HCT116 (cell line): ENCODE measurements at regions not wholly inside any gene's neighbourhood (a gene's known extent, or its start where the extent isn't known, plus 50 kb on each side); places are given as distances from the start of the nearest gene placed in this dataset.

Source experiments
- CEBPB ChIP-seq: IDR thresholded peaks from 2 replicates; pipeline ENCODE4 v1.6.1; 2012; ENCODE audit warnings: low read depth
- CTCF ChIP-seq, 3 experiments: fragments of 200-600 bp in 1 of 3; sonication (generic) in 1 of 3; IDR thresholded peaks in 2 of 3; conservative IDR thresholded peaks in 1 of 3; 2 replicates each; pipeline ENCODE4 v1.5.1; 2012 to 2017; ENCODE audit warnings: low read depth in 2 of 3, low read length in 2 of 3, antibody characterized with exemption in 1 of 3, borderline replicate concordance in 1 of 3, control low read depth in 1 of 3, mild to moderate bottlenecking in 1 of 3, mixed read lengths in 1 of 3, mixed run types in 1 of 3, moderate library complexity in 1 of 3; ENCODE audit not compliant: insufficient read depth in 1 of 3
- EGR1 ChIP-seq: IDR thresholded peaks from 2 replicates; pipeline ENCODE4 v1.6.1; 2012; ENCODE audit warnings: low read depth
- ELF1 ChIP-seq: IDR thresholded peaks from 2 replicates; pipeline ENCODE4 v1.6.1; 2012; ENCODE audit warnings: low read depth, borderline replicate concordance
- EZH2 ChIP-seq: fragments of 200-600 bp; sonication (generic); IDR thresholded peaks from 2 replicates; pipeline ENCODE4 v1.6.1; 2017; ENCODE audit warnings: antibody characterized with exemption, mixed run types
- POLR2A ChIP-seq: IDR thresholded peaks from 2 replicates; pipeline ENCODE4 v1.7.0; 2011; ENCODE audit warnings: borderline replicate concordance; ENCODE audit not compliant: insufficient read depth, insufficient read length; ENCODE audit errors: extremely low read depth
- POLR2AphosphoS5 ChIP-seq: IDR thresholded peaks from 2 replicates; pipeline ENCODE4 v1.6.1; 2011; ENCODE audit warnings: mild to moderate bottlenecking, low read depth, low read length, moderate library complexity
- RAD21 ChIP-seq: IDR thresholded peaks from 2 replicates; pipeline ENCODE4 v1.6.1; 2012; ENCODE audit warnings: low read depth, mild to moderate bottlenecking
- ZFX ChIP-seq: fragments of 450-650 bp; IDR thresholded peaks from 2 replicates; pipeline ENCODE4 v1.6.1; 2017
- TF ChIP-seq, protein P1 (sequence below): IDR thresholded peaks from 2 replicates; pipeline ENCODE4 v1.6.1; 2012

DNA sequence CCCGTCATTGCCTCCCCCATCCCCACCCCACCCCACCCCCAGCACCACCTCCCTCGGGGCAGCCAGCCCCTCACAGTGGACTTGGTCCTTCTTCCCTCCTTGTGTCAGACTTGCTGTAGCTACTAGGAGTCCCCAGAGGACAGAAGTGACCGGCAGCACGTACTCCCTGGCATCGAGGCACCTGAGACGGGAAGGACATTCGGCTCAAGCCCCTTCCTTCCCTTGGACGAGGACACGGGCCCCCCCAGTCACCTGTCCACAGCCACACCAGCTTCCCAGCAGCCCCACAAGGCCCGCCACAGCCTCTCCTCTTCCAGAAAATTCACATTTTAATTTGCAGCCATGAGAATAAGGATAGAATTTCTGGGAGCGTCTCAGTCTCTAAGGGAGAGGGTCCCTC is 267.8 kb upstream of the SHH start:
- TF ChIP-seq CEBPB (no peak), CTCF (IDR thresholded peaks at IDR 0.05 in 2 of 3, conservative IDR thresholded peaks at IDR 0.05 in 1 of 3; ENCODE audit: borderline replicate concordance in 1 of 3, insufficient read depth in 1 of 3, low read depth in 2 of 3, low read length in 2 of 3) (no peak), POLR2AphosphoS5 (no peak), POLR2A (no peak), RAD21 (no peak), ELF1 (no peak), EGR1 (no peak), EZH2 (no peak), ZFX (no peak)
- TF ChIP-seq, protein P1, sequence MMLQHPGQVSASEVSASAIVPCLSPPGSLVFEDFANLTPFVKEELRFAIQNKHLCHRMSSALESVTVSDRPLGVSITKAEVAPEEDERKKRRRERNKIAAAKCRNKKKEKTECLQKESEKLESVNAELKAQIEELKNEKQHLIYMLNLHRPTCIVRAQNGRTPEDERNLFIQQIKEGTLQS = no peak
